ENCODE measurements at regions not wholly inside any gene's neighbourhood (a gene's known extent, or its start where the extent isn't known, plus 50 kb on each side); places are given as distances from the start of the nearest gene placed in this dataset.

DNA sequence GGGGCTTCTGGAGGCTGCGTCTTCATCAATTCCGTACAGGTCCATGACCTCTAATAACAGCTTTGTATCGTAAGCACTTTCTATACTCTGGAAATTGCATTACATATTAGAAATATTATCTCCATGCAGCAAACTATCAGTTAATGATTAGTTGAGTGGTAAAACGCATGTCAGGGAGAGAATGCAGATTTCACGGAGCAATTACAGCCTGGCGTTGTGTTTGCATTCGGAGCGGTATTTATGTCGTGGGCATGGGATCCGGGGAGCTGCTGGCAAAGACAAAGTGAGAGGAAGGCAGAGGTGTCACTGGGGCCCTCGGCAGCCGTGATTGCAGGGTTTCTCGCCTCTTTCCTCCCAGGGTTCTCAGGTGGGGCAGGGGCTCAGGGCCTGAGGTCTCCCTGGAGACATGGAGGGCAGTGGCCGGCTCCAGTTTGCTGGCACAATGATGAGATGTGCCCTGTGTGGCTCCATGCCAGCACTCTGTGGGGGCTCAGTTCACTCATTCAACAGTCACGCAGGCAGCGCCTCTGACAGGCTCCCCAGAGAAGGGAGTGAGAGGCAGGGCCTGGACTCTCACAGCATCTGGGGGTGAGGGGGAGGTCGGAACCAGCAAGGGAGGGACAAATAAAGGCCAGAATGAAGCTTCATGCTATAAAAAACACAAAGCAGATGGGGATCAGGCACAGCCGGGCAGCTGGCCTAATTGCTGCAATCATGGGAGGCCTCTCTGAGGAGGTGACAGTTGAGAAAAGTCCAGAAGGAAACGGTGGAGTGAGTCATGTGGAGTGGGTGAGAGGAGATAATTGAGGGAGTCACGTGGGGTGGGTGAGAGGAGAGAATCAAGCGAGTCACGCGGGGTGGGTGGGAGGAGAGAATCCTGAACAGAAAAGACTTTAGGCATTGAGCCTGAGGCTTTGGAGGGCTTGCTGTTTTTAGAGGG is 1002.7 kb downstream of the BRD1 start:
- TF ChIP-seq, protein P1, sequence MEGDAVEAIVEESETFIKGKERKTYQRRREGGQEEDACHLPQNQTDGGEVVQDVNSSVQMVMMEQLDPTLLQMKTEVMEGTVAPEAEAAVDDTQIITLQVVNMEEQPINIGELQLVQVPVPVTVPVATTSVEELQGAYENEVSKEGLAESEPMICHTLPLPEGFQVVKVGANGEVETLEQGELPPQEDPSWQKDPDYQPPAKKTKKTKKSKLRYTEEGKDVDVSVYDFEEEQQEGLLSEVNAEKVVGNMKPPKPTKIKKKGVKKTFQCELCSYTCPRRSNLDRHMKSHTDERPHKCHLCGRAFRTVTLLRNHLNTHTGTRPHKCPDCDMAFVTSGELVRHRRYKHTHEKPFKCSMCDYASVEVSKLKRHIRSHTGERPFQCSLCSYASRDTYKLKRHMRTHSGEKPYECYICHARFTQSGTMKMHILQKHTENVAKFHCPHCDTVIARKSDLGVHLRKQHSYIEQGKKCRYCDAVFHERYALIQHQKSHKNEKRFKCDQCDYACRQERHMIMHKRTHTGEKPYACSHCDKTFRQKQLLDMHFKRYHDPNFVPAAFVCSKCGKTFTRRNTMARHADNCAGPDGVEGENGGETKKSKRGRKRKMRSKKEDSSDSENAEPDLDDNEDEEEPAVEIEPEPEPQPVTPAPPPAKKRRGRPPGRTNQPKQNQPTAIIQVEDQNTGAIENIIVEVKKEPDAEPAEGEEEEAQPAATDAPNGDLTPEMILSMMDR (IDR thresholded peaks at IDR 0.05), result no peak
- TF ChIP-seq TCF7L2 (IDR thresholded peaks at IDR 0.05; ENCODE audit: low read depth, low read length) (no peak), POLR2AphosphoS5 (IDR thresholded peaks at IDR 0.05; ENCODE audit: low read depth, low read length) (no peak), SIN3A (IDR thresholded peaks at IDR 0.05; ENCODE audit: borderline replicate concordance, insufficient read depth, low read depth, low read length) (no peak)
- TF ChIP-seq, protein P2, sequence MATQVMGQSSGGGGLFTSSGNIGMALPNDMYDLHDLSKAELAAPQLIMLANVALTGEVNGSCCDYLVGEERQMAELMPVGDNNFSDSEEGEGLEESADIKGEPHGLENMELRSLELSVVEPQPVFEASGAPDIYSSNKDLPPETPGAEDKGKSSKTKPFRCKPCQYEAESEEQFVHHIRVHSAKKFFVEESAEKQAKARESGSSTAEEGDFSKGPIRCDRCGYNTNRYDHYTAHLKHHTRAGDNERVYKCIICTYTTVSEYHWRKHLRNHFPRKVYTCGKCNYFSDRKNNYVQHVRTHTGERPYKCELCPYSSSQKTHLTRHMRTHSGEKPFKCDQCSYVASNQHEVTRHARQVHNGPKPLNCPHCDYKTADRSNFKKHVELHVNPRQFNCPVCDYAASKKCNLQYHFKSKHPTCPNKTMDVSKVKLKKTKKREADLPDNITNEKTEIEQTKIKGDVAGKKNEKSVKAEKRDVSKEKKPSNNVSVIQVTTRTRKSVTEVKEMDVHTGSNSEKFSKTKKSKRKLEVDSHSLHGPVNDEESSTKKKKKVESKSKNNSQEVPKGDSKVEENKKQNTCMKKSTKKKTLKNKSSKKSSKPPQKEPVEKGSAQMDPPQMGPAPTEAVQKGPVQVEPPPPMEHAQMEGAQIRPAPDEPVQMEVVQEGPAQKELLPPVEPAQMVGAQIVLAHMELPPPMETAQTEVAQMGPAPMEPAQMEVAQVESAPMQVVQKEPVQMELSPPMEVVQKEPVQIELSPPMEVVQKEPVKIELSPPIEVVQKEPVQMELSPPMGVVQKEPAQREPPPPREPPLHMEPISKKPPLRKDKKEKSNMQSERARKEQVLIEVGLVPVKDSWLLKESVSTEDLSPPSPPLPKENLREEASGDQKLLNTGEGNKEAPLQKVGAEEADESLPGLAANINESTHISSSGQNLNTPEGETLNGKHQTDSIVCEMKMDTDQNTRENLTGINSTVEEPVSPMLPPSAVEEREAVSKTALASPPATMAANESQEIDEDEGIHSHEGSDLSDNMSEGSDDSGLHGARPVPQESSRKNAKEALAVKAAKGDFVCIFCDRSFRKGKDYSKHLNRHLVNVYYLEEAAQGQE (IDR thresholded peaks at IDR 0.05; ENCODE audit: insufficient read depth in 1 of 2, low read depth in 2 of 2, low read length in 1 of 2), result no peak

Data from Panc1 (cell line).